ENCODE measurements at regions not wholly inside any gene's neighbourhood (a gene's known extent, or its start where the extent isn't known, plus 50 kb on each side); places are given as distances from the start of the nearest gene placed in this dataset.

DNA sequence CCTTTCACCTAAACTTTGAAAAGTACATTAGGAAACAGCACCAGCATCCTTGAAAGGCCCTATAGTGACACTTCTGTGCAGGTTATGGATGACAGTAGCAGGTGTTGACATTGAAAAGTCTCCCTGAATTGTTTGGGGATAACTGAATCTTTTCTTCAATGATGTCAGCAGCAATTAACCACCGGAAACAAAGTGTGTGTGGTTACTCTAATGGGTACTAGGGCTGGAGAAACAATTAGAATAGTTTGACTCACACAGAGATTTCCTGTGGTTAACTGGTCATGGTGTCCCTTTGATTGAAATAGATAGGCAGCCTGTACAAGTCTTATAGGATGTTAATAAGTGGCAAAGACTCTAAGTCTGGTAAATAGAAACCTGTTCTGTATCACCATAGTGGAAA, 189.1 kb downstream of the TBX18 start:
- TF ChIP-seq, protein P1, sequence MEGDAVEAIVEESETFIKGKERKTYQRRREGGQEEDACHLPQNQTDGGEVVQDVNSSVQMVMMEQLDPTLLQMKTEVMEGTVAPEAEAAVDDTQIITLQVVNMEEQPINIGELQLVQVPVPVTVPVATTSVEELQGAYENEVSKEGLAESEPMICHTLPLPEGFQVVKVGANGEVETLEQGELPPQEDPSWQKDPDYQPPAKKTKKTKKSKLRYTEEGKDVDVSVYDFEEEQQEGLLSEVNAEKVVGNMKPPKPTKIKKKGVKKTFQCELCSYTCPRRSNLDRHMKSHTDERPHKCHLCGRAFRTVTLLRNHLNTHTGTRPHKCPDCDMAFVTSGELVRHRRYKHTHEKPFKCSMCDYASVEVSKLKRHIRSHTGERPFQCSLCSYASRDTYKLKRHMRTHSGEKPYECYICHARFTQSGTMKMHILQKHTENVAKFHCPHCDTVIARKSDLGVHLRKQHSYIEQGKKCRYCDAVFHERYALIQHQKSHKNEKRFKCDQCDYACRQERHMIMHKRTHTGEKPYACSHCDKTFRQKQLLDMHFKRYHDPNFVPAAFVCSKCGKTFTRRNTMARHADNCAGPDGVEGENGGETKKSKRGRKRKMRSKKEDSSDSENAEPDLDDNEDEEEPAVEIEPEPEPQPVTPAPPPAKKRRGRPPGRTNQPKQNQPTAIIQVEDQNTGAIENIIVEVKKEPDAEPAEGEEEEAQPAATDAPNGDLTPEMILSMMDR (conservative IDR thresholded peaks at IDR 0.05; ENCODE audit: low read length) = no peak
- peak; percentile 97 for TF ChIP-seq EZH2phosphoT487 (IDR thresholded peaks at IDR 0.05; ENCODE audit: borderline replicate concordance)
